K562 (cell line): ENCODE measurements at regions not wholly inside any gene's neighbourhood (a gene's known extent, or its start where the extent isn't known, plus 50 kb on each side); places are given as distances from the start of the nearest gene placed in this dataset.

Experiments
- ATAC-seq: fragments of 200-7000 bp; cut with Tn5 transposase; 3 replicates; pipeline ENCODE4 v1.9.1; 2020; ENCODE audit warnings: moderate library complexity
- BruUV-seq: library from RNA; stranded (reverse); fragments of 400-500 nt; replicated peaks from 2 replicates; lab custom pipeline; 2021; lab: Mats Ljungman, UMichigan
- CTCF ChIA-PET: fragments of 300-600 bp; formaldehyde crosslinking; extraction: SDS; loops from one replicate; lab custom pipeline; 2021; ENCODE audit warnings: low intra/inter-chr PET ratio; lab: Yijun Ruan, JAX
- POLR2A ChIA-PET: fragments of 300-600, 350-650 bp; sonication (Branson Sonifier 250); formaldehyde crosslinking; extraction: SDS; loops from one replicate; lab custom pipeline; 2021; ENCODE audit warnings: antibody characterized with exemption, inconsistent platforms; lab: Yijun Ruan, JAX
- DNase-seq, 4 experiments: peaks; one replicate each; pipeline versions ENCODE4 v3.0.0 to v3.0.0-alpha.2; 2011 to 2018; ENCODE audit warnings: low spot score in 3 of 4, mixed read lengths in 3 of 4; ENCODE audit errors: extremely low read depth in 1 of 4
- FAIRE-seq: peaks from 2 replicates; lab custom pipeline; 2011; peaks lifted over from hg19 to GRCh38; lab: Jason Lieb, UNC
- H2AFZ ChIP-seq: 2 replicates; pipeline ENCODE4 v1.6.0; 2011; ENCODE audit warnings: low read depth, low read length, control low read depth, inconsistent platforms
- H3K27ac ChIP-seq: fragments of 200-600 bp; 3 replicates; pipeline ENCODE4 v1.8.0; 2011; ENCODE audit warnings: low read depth, mild to moderate bottlenecking, control low read depth, inconsistent platforms, low read length, moderate library complexity, mixed read lengths; ENCODE audit errors: extremely low read depth
- H3K27me3 ChIP-seq, 2 experiments: fragments of 300-600 bp in 1 of 2; 2 replicates in 1 of 2; 3 replicates in 1 of 2; pipeline versions ENCODE4 v1.6.0 to v1.8.0; 2011; ENCODE audit warnings: inconsistent platforms in 2 of 2, low read length in 2 of 2, mild to moderate bottlenecking in 1 of 2, mixed read lengths in 1 of 2, moderate library complexity in 1 of 2; ENCODE audit not compliant: control insufficient read depth in 2 of 2, insufficient read depth in 2 of 2
- H3K36me3 ChIP-seq: fragments of 300-600 bp; 3 replicates; pipeline ENCODE4 v1.8.0; 2011; ENCODE audit warnings: mild to moderate bottlenecking, low read length, inconsistent platforms; ENCODE audit not compliant: control insufficient read depth, insufficient read depth
- H3K4me1 ChIP-seq, 2 experiments: fragments of 200-600 bp in 1 of 2; replicated peaks in 1 of 2; 2 replicates in 1 of 2; 3 replicates in 1 of 2; pipeline versions ENCODE4 v1.5.1 to v1.8.0; 2011; ENCODE audit warnings: inconsistent platforms in 2 of 2, low read length in 2 of 2, mild to moderate bottlenecking in 1 of 2, mixed read lengths in 1 of 2, moderate library complexity in 1 of 2; ENCODE audit not compliant: control insufficient read depth in 2 of 2, insufficient read depth in 2 of 2
- H3K4me2 ChIP-seq: 2 replicates; pipeline ENCODE4 v1.6.1; 2011; ENCODE audit warnings: low read length, control low read depth, inconsistent platforms, mixed read lengths; ENCODE audit not compliant: insufficient read depth
- H3K4me3 ChIP-seq: fragments of 200-600 bp; sonication (generic), shearing (Covaris generic); 2 replicates; pipeline ENCODE4 v1.5.1; 2016; ENCODE audit warnings: control low read depth, inconsistent platforms
- H3K79me2 ChIP-seq: fragments of 200-600 bp; 3 replicates; pipeline ENCODE4 v1.8.0; 2011; ENCODE audit warnings: low read length, inconsistent platforms; ENCODE audit not compliant: control insufficient read depth, insufficient read depth
- H3K9ac ChIP-seq, 2 experiments: 2 replicates each; pipeline versions ENCODE4 v1.6.0 to v1.6.1; 2011; ENCODE audit warnings: low read depth in 2 of 2, low read length in 2 of 2, control low read depth in 1 of 2, inconsistent platforms in 1 of 2, mild to moderate bottlenecking in 1 of 2, mixed read lengths in 1 of 2; ENCODE audit not compliant: insufficient read depth in 1 of 2
- H3K9me1 ChIP-seq: one replicate; pipeline ENCODE4 v1.6.0; 2011; ENCODE audit warnings: inconsistent platforms, mild to moderate bottlenecking, low read length, moderate library complexity; ENCODE audit not compliant: control insufficient read depth, insufficient read depth
- H3K9me3 ChIP-seq: replicated peaks from 2 replicates; pipeline ENCODE4 v1.5.1; 2011; ENCODE audit warnings: low read depth, low read length, inconsistent platforms; ENCODE audit not compliant: control insufficient read depth, insufficient read depth
- H4K20me1 ChIP-seq: replicated peaks from 2 replicates; pipeline ENCODE4 v1.6.1; 2011; ENCODE audit warnings: low read length, inconsistent platforms, mixed read lengths; ENCODE audit not compliant: control insufficient read depth, insufficient read depth
- CTCF ChIP-seq, 3 experiments: IDR thresholded peaks in 2 of 3; conservative IDR thresholded peaks in 1 of 3; 2 replicates each; pipeline ENCODE4 v1.5.1; 2011 to 2012; ENCODE audit warnings: low read length in 3 of 3, mild to moderate bottlenecking in 3 of 3, control low read depth in 2 of 3, improper control_type of control experiment in 1 of 3, inconsistent platforms in 1 of 3, low read depth in 1 of 3, mixed read lengths in 1 of 3, moderate library complexity in 1 of 3; ENCODE audit not compliant: insufficient read depth in 2 of 3
- JUN ChIP-seq, 2 experiments: sonication (generic) in 1 of 2; formaldehyde crosslinking in 1 of 2; IDR thresholded peaks; 2 replicates each; pipeline versions ENCODE4 v1.6.1 to v1.8.0; 2012 to 2022; ENCODE audit warnings: borderline replicate concordance in 2 of 2, mild to moderate bottlenecking in 2 of 2, improper control_type of control experiment in 1 of 2, low read depth in 1 of 2, low read length in 1 of 2, missing genetic modification reagents in 1 of 2
- NCOR1 ChIP-seq: fragments of 450-650 bp; IDR thresholded peaks from 2 replicates; pipeline ENCODE4 v1.6.1; 2016; ENCODE audit warnings: mild to moderate bottlenecking, moderate library complexity
- NFIC ChIP-seq: fragments of 450-650 bp; IDR thresholded peaks from 2 replicates; pipeline ENCODE4 v1.6.1; 2017; ENCODE audit warnings: mild to moderate bottlenecking, inconsistent platforms
- NUFIP1 ChIP-seq: fragments of 450-650 bp; IDR thresholded peaks from 2 replicates; pipeline ENCODE4 v1.6.1; 2018; ENCODE audit not compliant: partially characterized antibody
- SAFB2 ChIP-seq: fragments of 200-400 bp; formaldehyde crosslinking; IDR thresholded peaks from 2 replicates; pipeline ENCODE4 v1.6.1; 2018; ENCODE audit warnings: borderline replicate concordance, low read length, low read depth, moderate library complexity; ENCODE audit not compliant: severe bottlenecking
- ZKSCAN3 ChIP-seq: fragments of 250-450 bp; sonication (Bioruptor Pico); IDR thresholded peaks from 2 replicates; pipeline ENCODE4 v1.4.0; 2020
- ZNF644 ChIP-seq: fragments of 200-800 bp; sonication (Bioruptor generic); IDR thresholded peaks from 2 replicates; pipeline ENCODE4 v1.6.1; 2016; ENCODE audit warnings: low read depth, missing genetic modification characterization, missing compliant biosample characterization
- WGBS: fragments of 100-300 bp; shearing (Covaris generic); methylation state at CpG from one replicate; pipeline ENCODE4 v1.1.6; 2016; ENCODE audit warnings: low coverage, mixed read lengths; ENCODE audit not compliant: insufficient coverage; ENCODE audit errors: missing lambda C conversion rate; 5-methylcytosine and 5-hydroxymethylcytosine counted together
- in situ Hi-C: fragments of 300-500 bp; cut with MboI; formaldehyde crosslinking; loops from 4 replicates; pipeline ENCODE4 v1.15.0; 2018; ENCODE audit warnings: inconsistent platforms, mixed read lengths
- intact Hi-C: fragments of 100-400 bp; cut with micrococcal nuclease; formaldehyde crosslinking; loops from 2 replicates; pipeline ENCODE4 v1.14.2; 2022
- TF ChIP-seq, protein P1 (sequence below): fragments of 150-350 bp; IDR thresholded peaks from 2 replicates; pipeline ENCODE4 v1.6.1; 2014; ENCODE audit warnings: low read depth, mild to moderate bottlenecking, low read length, borderline replicate concordance

GRCh38 chr2:126972279-126972626 is 73.6 kb downstream of the TEX51 start:
- 17% methylated on average over 10 of the region's 10 CpGs for WGBS
- no TSS peak for BruUV-seq
- Histone ChIP-seq H3K4me1 (peaks cover 0 to 27% of the 10 kb centered on the region in 2 experiments; a peak in 2 of 5 replicates), H3K36me3 (no peaks in the 10 kb centered on the region), H3K79me2 (no peaks in the 10 kb centered on the region), H2AFZ (no peak overlapping the region), H3K4me3 (no peak overlapping the region), H3K9ac (peak overlapping the region in 1 of 2 experiments; percentile 83; a peak in 1 of 4 replicates), H3K4me2 (no peak overlapping the region), H3K27ac (no peak overlapping the region), H3K27me3 (peaks cover 16 to 65% of the 10 kb centered on the region in 2 experiments; a peak in 4 of 5 replicates), H3K9me3 (no peaks in the 10 kb centered on the region), H4K20me1 (0 out of 2 replicates have a peak, but pooled peaks cover 8% of the 10 kb centered on the region), H3K9me1 (no peaks in the 10 kb centered on the region)
- no peak for ATAC-seq
- no peak for DNase-seq
- no peak for FAIRE-seq
- in situ Hi-C loops (no loop called here), intact Hi-C loops (loop anchor here (2.0 to 10.0 kb wide), 4 partner anchors 79 to 447 kb away; no protein-coding TSS in a partner anchor)
- TF ChIP-seq CTCF (IDR thresholded peaks at IDR 0.05 in 2 of 3, conservative IDR thresholded peaks at IDR 0.05 in 1 of 3; ENCODE audit: insufficient read depth in 2 of 3, low read depth in 1 of 3, low read length in 3 of 3), result 0 out of 6 replicates have a peak, but pooled peaks of 1 of the 3 experiments have one; percentile 16
- TF ChIP-seq ZKSCAN3 (CRISPR knock-in tag), result no peak
- ChIA-PET POLR2A (interaction anchor here (0.7 to 0.8 kb wide), 2 partner anchors 13 to 25 kb away, joined by 3 read pairs; no protein-coding TSS in a partner anchor), CTCF (interaction anchor here (0.5 to 1.0 kb wide), 2 partner anchors 121 to 178 kb away, joined by 3 to 4 read pairs; no protein-coding TSS in a partner anchor)

- ChIA-PET POLR2A (interaction anchor here (0.5 kb wide), 1 partner anchor 1343 kb away, joined by 3 read pairs; no protein-coding TSS in a partner anchor), CTCF (no interaction called here)
- H3K4me1 ChIP-seq, result peaks cover 0 to 27% of the 10 kb centered on the region in 2 experiments; a peak in 2 of 5 replicates
- intact Hi-C loops (loop anchor here (2.0 to 10.0 kb wide), 4 partner anchors 77 to 449 kb away; no protein-coding TSS in a partner anchor), in situ Hi-C loops (no loop called here)
- BruUV-seq, result no TSS peak
- H3K36me3 ChIP-seq, result no peaks in the 10 kb centered on the region
- H3K4me3 ChIP-seq, result no peak overlapping the region
- 0 out of 2 replicates have a peak, but pooled peaks cover 8% of the 10 kb centered on the region for H4K20me1 ChIP-seq
- no peaks in the 10 kb centered on the region for H3K79me2 ChIP-seq
- H3K4me2 ChIP-seq, result no peak overlapping the region
- ATAC-seq (no peak), FAIRE-seq (no peak), DNase-seq (no peak)
- H3K9me1 ChIP-seq, result no peaks in the 10 kb centered on the region
- no CpG with 5 or more reads among the region's 2 CpGs for WGBS
- H3K27ac ChIP-seq, result no peak overlapping the region
- no peaks in the 10 kb centered on the region for H3K9me3 ChIP-seq
- H2AFZ ChIP-seq, result no peak overlapping the region
- H3K9ac ChIP-seq, result no peak overlapping the region; a peak in 1 of 4 replicates
- peaks cover 21 to 78% of the 10 kb centered on the region in 2 experiments for H3K27me3 ChIP-seq
- TF ChIP-seq NUFIP1 (no peak), SAFB2 (no peak), ZNF644 (tag) (no peak), JUN (IDR thresholded peaks at IDR 0.05; ENCODE audit: borderline replicate concordance, low read depth, low read length) (no peak), JUN (CRISPR knock-in tag; IDR thresholded peaks at IDR 0.05; ENCODE audit: borderline replicate concordance) (no peak), NFIC (no peak), NCOR1 (no peak)
- TF ChIP-seq, protein P1, sequence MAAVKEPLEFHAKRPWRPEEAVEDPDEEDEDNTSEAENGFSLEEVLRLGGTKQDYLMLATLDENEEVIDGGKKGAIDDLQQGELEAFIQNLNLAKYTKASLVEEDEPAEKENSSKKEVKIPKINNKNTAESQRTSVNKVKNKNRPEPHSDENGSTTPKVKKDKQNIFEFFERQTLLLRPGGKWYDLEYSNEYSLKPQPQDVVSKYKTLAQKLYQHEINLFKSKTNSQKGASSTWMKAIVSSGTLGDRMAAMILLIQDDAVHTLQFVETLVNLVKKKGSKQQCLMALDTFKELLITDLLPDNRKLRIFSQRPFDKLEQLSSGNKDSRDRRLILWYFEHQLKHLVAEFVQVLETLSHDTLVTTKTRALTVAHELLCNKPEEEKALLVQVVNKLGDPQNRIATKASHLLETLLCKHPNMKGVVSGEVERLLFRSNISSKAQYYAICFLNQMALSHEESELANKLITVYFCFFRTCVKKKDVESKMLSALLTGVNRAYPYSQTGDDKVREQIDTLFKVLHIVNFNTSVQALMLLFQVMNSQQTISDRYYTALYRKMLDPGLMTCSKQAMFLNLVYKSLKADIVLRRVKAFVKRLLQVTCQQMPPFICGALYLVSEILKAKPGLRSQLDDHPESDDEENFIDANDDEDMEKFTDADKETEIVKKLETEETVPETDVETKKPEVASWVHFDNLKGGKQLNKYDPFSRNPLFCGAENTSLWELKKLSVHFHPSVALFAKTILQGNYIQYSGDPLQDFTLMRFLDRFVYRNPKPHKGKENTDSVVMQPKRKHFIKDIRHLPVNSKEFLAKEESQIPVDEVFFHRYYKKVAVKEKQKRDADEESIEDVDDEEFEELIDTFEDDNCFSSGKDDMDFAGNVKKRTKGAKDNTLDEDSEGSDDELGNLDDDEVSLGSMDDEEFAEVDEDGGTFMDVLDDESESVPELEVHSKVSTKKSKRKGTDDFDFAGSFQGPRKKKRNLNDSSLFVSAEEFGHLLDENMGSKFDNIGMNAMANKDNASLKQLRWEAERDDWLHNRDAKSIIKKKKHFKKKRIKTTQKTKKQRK, result no peak
These were observed 75.1 kb downstream of the TEX51 start for GRCh38 chr2:126973745-126974144.
